H9 (cell line): ENCODE measurements at regions not wholly inside any gene's neighbourhood (a gene's known extent, or its start where the extent isn't known, plus 50 kb on each side); places are given as distances from the start of the nearest gene placed in this dataset.

ENCODE experiments used
- DNase-seq: peaks from one replicate; pipeline ENCODE4 v3.0.0-alpha.2; 2017
- H2AFZ ChIP-seq: one replicate; pipeline ENCODE4 v1.6.1; 2013; ENCODE audit warnings: mild to moderate bottlenecking, low read length, control low read depth, moderate library complexity
- H2AK5ac ChIP-seq: 2 replicates; pipeline ENCODE4 v1.6.1; 2013; ENCODE audit warnings: low read length, control low read depth, mixed read lengths; ENCODE audit not compliant: insufficient read length
- H2BK120ac ChIP-seq: one replicate; pipeline ENCODE4 v1.6.1; 2013; ENCODE audit warnings: low read depth, mild to moderate bottlenecking, low read length, control low read depth, inconsistent platforms; ENCODE audit not compliant: poor library complexity, severe bottlenecking
- H2BK12ac ChIP-seq: 2 replicates; pipeline ENCODE4 v1.6.1; 2013; ENCODE audit warnings: low read length, control low read depth, mixed read lengths, low read depth; ENCODE audit not compliant: insufficient read length
- H2BK15ac ChIP-seq: 2 replicates; pipeline ENCODE4 v1.6.1; 2013; ENCODE audit warnings: low read depth, low read length, control low read depth
- H2BK20ac ChIP-seq: one replicate; pipeline ENCODE4 v1.6.1; 2013; ENCODE audit warnings: low read depth, mild to moderate bottlenecking, low read length, control low read depth, inconsistent platforms; ENCODE audit not compliant: poor library complexity, severe bottlenecking
- H2BK5ac ChIP-seq: 2 replicates; pipeline ENCODE4 v1.6.1; 2013; ENCODE audit warnings: low read length, control low read depth, mixed read lengths; ENCODE audit not compliant: insufficient read length
- H3K14ac ChIP-seq: 2 replicates; pipeline ENCODE4 v1.6.1; 2013; ENCODE audit warnings: low read length, control low read depth; ENCODE audit not compliant: insufficient read depth
- H3K18ac ChIP-seq: 2 replicates; pipeline ENCODE4 v1.6.1; 2013; ENCODE audit warnings: low read depth, mild to moderate bottlenecking, mixed read lengths, low read length, control low read depth; ENCODE audit not compliant: insufficient read length
- H3K23ac ChIP-seq: 2 replicates; pipeline ENCODE4 v1.6.1; 2013; ENCODE audit warnings: low read length, control low read depth, mixed read lengths, low read depth; ENCODE audit not compliant: insufficient read length
- H3K23me2 ChIP-seq: 2 replicates; pipeline ENCODE4 v1.6.1; 2013; ENCODE audit warnings: low read depth, mild to moderate bottlenecking, mixed read lengths, low read length, control low read depth; ENCODE audit not compliant: insufficient read length, poor library complexity, severe bottlenecking
- H3K27ac ChIP-seq: 2 replicates; pipeline ENCODE4 v1.5.1; 2013; ENCODE audit warnings: low read length, control low read depth, mixed read lengths, low read depth; ENCODE audit not compliant: insufficient read length
- H3K27me3 ChIP-seq: 2 replicates; pipeline ENCODE4 v1.6.1; 2013; ENCODE audit warnings: low read length, control low read depth, inconsistent platforms; ENCODE audit not compliant: insufficient read depth
- H3K4ac ChIP-seq: 2 replicates; pipeline ENCODE4 v1.6.1; 2013; ENCODE audit warnings: low read depth, mild to moderate bottlenecking, control low read depth, inconsistent platforms, low read length, moderate library complexity
- H3K4me1 ChIP-seq: 2 replicates; pipeline ENCODE4 v1.6.1; 2013; ENCODE audit warnings: low read length, control low read depth, inconsistent platforms; ENCODE audit not compliant: insufficient read depth
- H3K4me2 ChIP-seq: 2 replicates; pipeline ENCODE4 v1.6.1; 2013; ENCODE audit warnings: low read length, control low read depth, mixed read lengths; ENCODE audit not compliant: insufficient read length, insufficient read depth
- H3K56ac ChIP-seq: 2 replicates; pipeline ENCODE4 v1.6.1; 2013; ENCODE audit warnings: low read depth, mild to moderate bottlenecking, mixed read lengths, low read length, control low read depth; ENCODE audit not compliant: insufficient read length
- H3K79me1 ChIP-seq: 2 replicates; pipeline ENCODE4 v1.6.1; 2013; ENCODE audit warnings: low read depth, mild to moderate bottlenecking, moderate library complexity, low read length, control low read depth, inconsistent platforms; ENCODE audit not compliant: insufficient read depth, poor library complexity, severe bottlenecking
- H3K79me2 ChIP-seq: 2 replicates; pipeline ENCODE4 v1.6.1; 2013; ENCODE audit warnings: low read length, control low read depth, inconsistent platforms; ENCODE audit not compliant: insufficient read depth
- H3K9ac ChIP-seq: 2 replicates; pipeline ENCODE4 v1.6.1; 2013; ENCODE audit warnings: low read length, control low read depth, mixed read lengths; ENCODE audit not compliant: insufficient read length; ENCODE audit errors: extremely low read depth
- H3K9me3 ChIP-seq: one replicate; pipeline ENCODE4 v1.6.1; 2013; ENCODE audit warnings: low read depth, low read length, inconsistent platforms; ENCODE audit not compliant: control insufficient read depth
- H3T11ph ChIP-seq: one replicate; pipeline ENCODE4 v1.6.1; 2013; ENCODE audit warnings: mild to moderate bottlenecking, low read length, control low read depth, inconsistent platforms
- H4K20me1 ChIP-seq: one replicate; pipeline ENCODE4 v1.6.1; 2013; ENCODE audit not compliant: control insufficient read depth, insufficient read length, insufficient read depth
- H4K5ac ChIP-seq: 2 replicates; pipeline ENCODE4 v1.6.1; 2013; ENCODE audit warnings: low read depth, mild to moderate bottlenecking, mixed read lengths, low read length, control low read depth; ENCODE audit not compliant: insufficient read length
- H4K8ac ChIP-seq: replicated peaks from 2 replicates; pipeline ENCODE4 v1.6.1; 2013; ENCODE audit warnings: low read length, control low read depth, mixed read lengths, low read depth; ENCODE audit not compliant: insufficient read length
- H4K91ac ChIP-seq: 2 replicates; pipeline ENCODE4 v1.6.1; 2013; ENCODE audit warnings: low read depth, mild to moderate bottlenecking, moderate library complexity, mixed read lengths, low read length, control low read depth; ENCODE audit not compliant: insufficient read length
- H3K27ac Mint-ChIP-seq, 3 experiments: 2 replicates in 2 of 3; 3 replicates in 1 of 3; pipeline ENCODE4 v1.8.0; 2020 to 2021; ENCODE audit warnings: mixed read lengths in 3 of 3, mild to moderate bottlenecking in 1 of 3, moderate library complexity in 1 of 3
- H3K27me3 Mint-ChIP-seq: 2 replicates; pipeline ENCODE4 v1.8.0; 2021; ENCODE audit warnings: low read depth, mild to moderate bottlenecking, moderate library complexity, mixed read lengths
- H3K36me3 Mint-ChIP-seq, 3 experiments: 2 replicates in 2 of 3; 3 replicates in 1 of 3; pipeline ENCODE4 v1.8.0; 2020 to 2021; ENCODE audit warnings: low read depth in 3 of 3, mixed read lengths in 3 of 3; ENCODE audit not compliant: insufficient read depth in 1 of 3
- H3K4me1 Mint-ChIP-seq, 2 experiments: 2 replicates each; pipeline ENCODE4 v1.8.0; 2020; ENCODE audit warnings: mixed read lengths in 2 of 2
- H3K4me3 Mint-ChIP-seq, 2 experiments: 2 replicates in 1 of 2; 3 replicates in 1 of 2; pipeline ENCODE4 v1.8.0; 2020 to 2021; ENCODE audit warnings: mild to moderate bottlenecking in 2 of 2, mixed read lengths in 2 of 2, moderate library complexity in 1 of 2
- H3K9me3 Mint-ChIP-seq, 2 experiments: 2 replicates in 1 of 2; 3 replicates in 1 of 2; pipeline ENCODE4 v1.8.0; 2020; ENCODE audit warnings: mild to moderate bottlenecking in 2 of 2, mixed read lengths in 2 of 2, moderate library complexity in 1 of 2
- CTCF ChIP-seq: fragments of 200-600 bp; sonication (generic); conservative IDR thresholded peaks from 3 replicates; pipeline ENCODE4 v1.8.0; 2021; ENCODE audit warnings: antibody characterized with exemption, mild to moderate bottlenecking

GRCh38 chr3:117893001-117893400 is 1141.6 kb downstream of the IGSF11 start:
- Mint-ChIP-seq H3K4me1 (peaks cover 3 to 7% of the 10 kb centered on the region in 2 experiments), H3K36me3 (peaks cover 0 to 5% (median 1%) of the 10 kb centered on the region in 3 experiments; a peak in 2 of 7 replicates), H3K27ac (no peak overlapping the region), H3K27me3 (no peaks in the 10 kb centered on the region), H3K9me3 (peaks cover 0 to 5% of the 10 kb centered on the region in 2 experiments; a peak in 3 of 5 replicates), H3K4me3 (no peak overlapping the region)
- Histone ChIP-seq H2BK5ac (no peak overlapping the region), H3K9me3 (no peaks in the 10 kb centered on the region), H3K27me3 (no peaks in the 10 kb centered on the region), H4K8ac (no peak overlapping the region), H3K18ac (no peak overlapping the region), H2AFZ (no peak overlapping the region), H3T11ph (no peak overlapping the region), H3K4ac (no peak overlapping the region), H3K23me2 (no peaks in the 10 kb centered on the region), H2BK12ac (no peak overlapping the region), H4K20me1 (no peaks in the 10 kb centered on the region), H3K79me1 (no peaks in the 10 kb centered on the region), H3K4me2 (no peak overlapping the region), H2BK120ac (no peak overlapping the region), H4K5ac (no peak overlapping the region), H3K23ac (no peak overlapping the region), H3K4me1 (no peaks in the 10 kb centered on the region; the same call in 1 of the 2 replicates), H3K79me2 (no peaks in the 10 kb centered on the region), H2BK20ac (no peak overlapping the region), H3K27ac (no peak overlapping the region), H3K9ac (no peak overlapping the region), H3K14ac (no peak overlapping the region), H3K56ac (no peak overlapping the region), H2BK15ac (no peak overlapping the region), H4K91ac (no peak overlapping the region), H2AK5ac (no peak overlapping the region)
- no peak for TF ChIP-seq CTCF
- no peak for DNase-seq
